ENCODE measurements at regions not wholly inside any gene's neighbourhood (a gene's known extent, or its start where the extent isn't known, plus 50 kb on each side); places are given as distances from the start of the nearest gene placed in this dataset.

- TF ChIP-seq EZH2 (IDR thresholded peaks at IDR 0.05; ENCODE audit: low read depth): no peak
- TF ChIP-seq, protein P1, sequence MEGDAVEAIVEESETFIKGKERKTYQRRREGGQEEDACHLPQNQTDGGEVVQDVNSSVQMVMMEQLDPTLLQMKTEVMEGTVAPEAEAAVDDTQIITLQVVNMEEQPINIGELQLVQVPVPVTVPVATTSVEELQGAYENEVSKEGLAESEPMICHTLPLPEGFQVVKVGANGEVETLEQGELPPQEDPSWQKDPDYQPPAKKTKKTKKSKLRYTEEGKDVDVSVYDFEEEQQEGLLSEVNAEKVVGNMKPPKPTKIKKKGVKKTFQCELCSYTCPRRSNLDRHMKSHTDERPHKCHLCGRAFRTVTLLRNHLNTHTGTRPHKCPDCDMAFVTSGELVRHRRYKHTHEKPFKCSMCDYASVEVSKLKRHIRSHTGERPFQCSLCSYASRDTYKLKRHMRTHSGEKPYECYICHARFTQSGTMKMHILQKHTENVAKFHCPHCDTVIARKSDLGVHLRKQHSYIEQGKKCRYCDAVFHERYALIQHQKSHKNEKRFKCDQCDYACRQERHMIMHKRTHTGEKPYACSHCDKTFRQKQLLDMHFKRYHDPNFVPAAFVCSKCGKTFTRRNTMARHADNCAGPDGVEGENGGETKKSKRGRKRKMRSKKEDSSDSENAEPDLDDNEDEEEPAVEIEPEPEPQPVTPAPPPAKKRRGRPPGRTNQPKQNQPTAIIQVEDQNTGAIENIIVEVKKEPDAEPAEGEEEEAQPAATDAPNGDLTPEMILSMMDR (conservative IDR thresholded peaks at IDR 0.05): no peak
Measured at GRCh38 chrX:40388441-40388840, 192.3 kb upstream of the ATP6AP2 start.

All from PC-9 (cell line).